WTC11 (cell line): ENCODE measurements at regions not wholly inside any gene's neighbourhood (a gene's known extent, or its start where the extent isn't known, plus 50 kb on each side); places are given as distances from the start of the nearest gene placed in this dataset.

ENCODE experiments used
- FOXP1 ChIP-seq: sonication (generic); formaldehyde crosslinking; IDR thresholded peaks from 2 replicates; pipeline ENCODE4 v1.8.0; 2022; ENCODE audit warnings: missing genetic modification reagents, mild to moderate bottlenecking, moderate library complexity, borderline replicate concordance
- NR3C1 ChIP-seq: sonication (generic); formaldehyde crosslinking; conservative IDR thresholded peaks from 2 replicates; pipeline ENCODE4 v1.8.1; 2023; ENCODE audit warnings: low read depth, mild to moderate bottlenecking, missing genetic modification reagents
- USF2 ChIP-seq: sonication (generic); formaldehyde crosslinking; IDR thresholded peaks from 2 replicates; pipeline ENCODE4 v1.8.1; 2023; ENCODE audit warnings: mild to moderate bottlenecking, missing genetic modification reagents, moderate library complexity
- ZNF263 ChIP-seq: sonication (generic); formaldehyde crosslinking; IDR thresholded peaks from 2 replicates; pipeline ENCODE4 v1.8.1; 2022; ENCODE audit warnings: low read depth, mild to moderate bottlenecking, moderate library complexity, missing genetic modification reagents
- TF ChIP-seq, protein P1 (sequence below): sonication (generic); formaldehyde crosslinking; IDR thresholded peaks from 2 replicates; pipeline ENCODE4 v1.8.1; 2022; ENCODE audit warnings: mild to moderate bottlenecking, moderate library complexity, missing genetic modification reagents
- TF ChIP-seq, protein P2 (sequence below): sonication (generic); formaldehyde crosslinking; IDR thresholded peaks from 2 replicates; pipeline ENCODE4 v1.8.0; 2023; ENCODE audit warnings: missing genetic modification reagents, mild to moderate bottlenecking, borderline replicate concordance
- TF ChIP-seq, protein P3 (sequence below): fragments of 200-600 bp; IDR thresholded peaks from 2 replicates; pipeline ENCODE4 v1.8.0; 2022; ENCODE audit warnings: antibody characterized with exemption
- TF ChIP-seq, protein P4 (sequence below): sonication (generic); formaldehyde crosslinking; IDR thresholded peaks from 2 replicates; pipeline ENCODE4 v1.8.1; 2023; ENCODE audit warnings: mild to moderate bottlenecking, moderate library complexity, missing genetic modification reagents

DNA sequence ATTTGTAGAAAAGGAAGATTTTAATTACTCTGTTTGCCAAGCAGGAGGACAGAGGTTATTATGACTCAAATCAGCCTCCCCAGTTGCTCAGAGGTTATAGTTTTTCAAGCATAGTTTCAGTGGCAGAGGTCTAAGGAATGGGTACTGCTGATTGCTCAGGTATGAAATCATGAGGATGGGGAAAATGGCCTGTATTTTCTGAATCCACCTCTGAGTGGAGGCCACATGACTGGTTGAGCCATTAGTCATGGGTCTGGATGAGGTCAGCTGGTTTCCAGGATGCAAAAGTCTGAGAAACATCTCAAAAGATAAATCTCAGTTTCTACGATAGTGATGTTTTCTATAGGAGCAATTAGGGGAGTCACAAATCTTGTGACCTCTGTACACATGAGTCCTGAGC, 62.8 kb upstream of the CEACAM8 start:
- TF ChIP-seq, protein P1, sequence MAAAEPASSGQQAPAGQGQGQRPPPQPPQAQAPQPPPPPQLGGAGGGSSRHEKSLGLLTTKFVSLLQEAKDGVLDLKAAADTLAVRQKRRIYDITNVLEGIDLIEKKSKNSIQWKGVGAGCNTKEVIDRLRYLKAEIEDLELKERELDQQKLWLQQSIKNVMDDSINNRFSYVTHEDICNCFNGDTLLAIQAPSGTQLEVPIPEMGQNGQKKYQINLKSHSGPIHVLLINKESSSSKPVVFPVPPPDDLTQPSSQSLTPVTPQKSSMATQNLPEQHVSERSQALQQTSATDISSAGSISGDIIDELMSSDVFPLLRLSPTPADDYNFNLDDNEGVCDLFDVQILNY (CRISPR knock-in tag): no peak
- TF ChIP-seq, protein P2, sequence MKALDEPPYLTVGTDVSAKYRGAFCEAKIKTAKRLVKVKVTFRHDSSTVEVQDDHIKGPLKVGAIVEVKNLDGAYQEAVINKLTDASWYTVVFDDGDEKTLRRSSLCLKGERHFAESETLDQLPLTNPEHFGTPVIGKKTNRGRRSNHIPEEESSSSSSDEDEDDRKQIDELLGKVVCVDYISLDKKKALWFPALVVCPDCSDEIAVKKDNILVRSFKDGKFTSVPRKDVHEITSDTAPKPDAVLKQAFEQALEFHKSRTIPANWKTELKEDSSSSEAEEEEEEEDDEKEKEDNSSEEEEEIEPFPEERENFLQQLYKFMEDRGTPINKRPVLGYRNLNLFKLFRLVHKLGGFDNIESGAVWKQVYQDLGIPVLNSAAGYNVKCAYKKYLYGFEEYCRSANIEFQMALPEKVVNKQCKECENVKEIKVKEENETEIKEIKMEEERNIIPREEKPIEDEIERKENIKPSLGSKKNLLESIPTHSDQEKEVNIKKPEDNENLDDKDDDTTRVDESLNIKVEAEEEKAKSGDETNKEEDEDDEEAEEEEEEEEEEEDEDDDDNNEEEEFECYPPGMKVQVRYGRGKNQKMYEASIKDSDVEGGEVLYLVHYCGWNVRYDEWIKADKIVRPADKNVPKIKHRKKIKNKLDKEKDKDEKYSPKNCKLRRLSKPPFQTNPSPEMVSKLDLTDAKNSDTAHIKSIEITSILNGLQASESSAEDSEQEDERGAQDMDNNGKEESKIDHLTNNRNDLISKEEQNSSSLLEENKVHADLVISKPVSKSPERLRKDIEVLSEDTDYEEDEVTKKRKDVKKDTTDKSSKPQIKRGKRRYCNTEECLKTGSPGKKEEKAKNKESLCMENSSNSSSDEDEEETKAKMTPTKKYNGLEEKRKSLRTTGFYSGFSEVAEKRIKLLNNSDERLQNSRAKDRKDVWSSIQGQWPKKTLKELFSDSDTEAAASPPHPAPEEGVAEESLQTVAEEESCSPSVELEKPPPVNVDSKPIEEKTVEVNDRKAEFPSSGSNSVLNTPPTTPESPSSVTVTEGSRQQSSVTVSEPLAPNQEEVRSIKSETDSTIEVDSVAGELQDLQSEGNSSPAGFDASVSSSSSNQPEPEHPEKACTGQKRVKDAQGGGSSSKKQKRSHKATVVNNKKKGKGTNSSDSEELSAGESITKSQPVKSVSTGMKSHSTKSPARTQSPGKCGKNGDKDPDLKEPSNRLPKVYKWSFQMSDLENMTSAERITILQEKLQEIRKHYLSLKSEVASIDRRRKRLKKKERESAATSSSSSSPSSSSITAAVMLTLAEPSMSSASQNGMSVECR (CRISPR knock-in tag): no peak
- TF ChIP-seq, protein P3, sequence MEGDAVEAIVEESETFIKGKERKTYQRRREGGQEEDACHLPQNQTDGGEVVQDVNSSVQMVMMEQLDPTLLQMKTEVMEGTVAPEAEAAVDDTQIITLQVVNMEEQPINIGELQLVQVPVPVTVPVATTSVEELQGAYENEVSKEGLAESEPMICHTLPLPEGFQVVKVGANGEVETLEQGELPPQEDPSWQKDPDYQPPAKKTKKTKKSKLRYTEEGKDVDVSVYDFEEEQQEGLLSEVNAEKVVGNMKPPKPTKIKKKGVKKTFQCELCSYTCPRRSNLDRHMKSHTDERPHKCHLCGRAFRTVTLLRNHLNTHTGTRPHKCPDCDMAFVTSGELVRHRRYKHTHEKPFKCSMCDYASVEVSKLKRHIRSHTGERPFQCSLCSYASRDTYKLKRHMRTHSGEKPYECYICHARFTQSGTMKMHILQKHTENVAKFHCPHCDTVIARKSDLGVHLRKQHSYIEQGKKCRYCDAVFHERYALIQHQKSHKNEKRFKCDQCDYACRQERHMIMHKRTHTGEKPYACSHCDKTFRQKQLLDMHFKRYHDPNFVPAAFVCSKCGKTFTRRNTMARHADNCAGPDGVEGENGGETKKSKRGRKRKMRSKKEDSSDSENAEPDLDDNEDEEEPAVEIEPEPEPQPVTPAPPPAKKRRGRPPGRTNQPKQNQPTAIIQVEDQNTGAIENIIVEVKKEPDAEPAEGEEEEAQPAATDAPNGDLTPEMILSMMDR: no peak
- TF ChIP-seq, protein P4, sequence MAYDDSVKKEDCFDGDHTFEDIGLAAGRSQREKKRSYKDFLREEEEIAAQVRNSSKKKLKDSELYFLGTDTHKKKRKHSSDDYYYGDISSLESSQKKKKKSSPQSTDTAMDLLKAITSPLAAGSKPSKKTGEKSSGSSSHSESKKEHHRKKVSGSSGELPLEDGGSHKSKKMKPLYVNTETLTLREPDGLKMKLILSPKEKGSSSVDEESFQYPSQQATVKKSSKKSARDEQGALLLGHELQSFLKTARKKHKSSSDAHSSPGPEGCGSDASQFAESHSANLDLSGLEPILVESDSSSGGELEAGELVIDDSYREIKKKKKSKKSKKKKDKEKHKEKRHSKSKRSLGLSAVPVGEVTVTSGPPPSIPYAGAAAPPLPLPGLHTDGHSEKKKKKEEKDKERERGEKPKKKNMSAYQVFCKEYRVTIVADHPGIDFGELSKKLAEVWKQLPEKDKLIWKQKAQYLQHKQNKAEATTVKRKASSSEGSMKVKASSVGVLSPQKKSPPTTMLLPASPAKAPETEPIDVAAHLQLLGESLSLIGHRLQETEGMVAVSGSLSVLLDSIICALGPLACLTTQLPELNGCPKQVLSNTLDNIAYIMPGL (CRISPR knock-in tag): no peak
- TF ChIP-seq USF2: no peak
- TF ChIP-seq FOXP1 (CRISPR knock-in tag): no peak
- no peak for TF ChIP-seq ZNF263 (CRISPR knock-in tag)
- no peak for TF ChIP-seq NR3C1 (CRISPR knock-in tag)
